ENCODE measurements at regions not wholly inside any gene's neighbourhood (a gene's known extent, or its start where the extent isn't known, plus 50 kb on each side); places are given as distances from the start of the nearest gene placed in this dataset.

DNA sequence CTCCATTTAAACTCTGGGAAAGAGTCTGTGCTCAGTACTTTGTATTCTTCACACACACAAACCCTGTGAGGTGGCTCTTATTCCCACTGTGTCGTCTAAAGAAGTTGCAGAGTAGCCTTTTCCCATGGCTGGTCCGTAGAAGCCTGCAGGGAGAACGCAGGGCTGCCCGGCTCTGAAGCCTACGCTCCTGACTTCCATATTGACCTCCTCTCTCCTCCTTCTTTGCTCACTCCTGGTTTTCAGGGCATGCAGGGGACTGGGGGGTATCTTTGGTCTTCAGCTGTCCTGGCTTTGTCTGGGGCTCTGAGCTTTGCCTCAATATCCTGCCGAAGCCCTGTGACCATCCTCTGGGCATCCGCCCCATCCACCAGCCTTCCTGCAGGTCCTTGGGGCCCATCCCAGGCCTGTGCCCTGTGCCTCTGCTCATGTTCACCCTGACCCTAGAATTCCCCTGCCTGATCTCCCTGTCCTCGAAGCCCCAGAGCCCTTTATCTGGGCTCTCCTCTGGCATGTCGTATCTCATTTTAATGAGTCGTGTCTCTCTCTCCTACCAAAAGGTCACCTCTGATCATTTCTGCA is 83.8 kb upstream of the FSTL4 start:
- Histone ChIP-seq H3K9me3 (no peaks in the 10 kb centered on the region), H3K4me3 (no peak overlapping the region), H3K27ac (no peak overlapping the region), H3K27me3 (no peaks in the 10 kb centered on the region), H3K36me3 (no peaks in the 10 kb centered on the region), H3K4me1 (no peaks in the 10 kb centered on the region)
- no peak for TF ChIP-seq POLR2A (IDR thresholded peaks at IDR 0.05)
- TF ChIP-seq, protein P1, sequence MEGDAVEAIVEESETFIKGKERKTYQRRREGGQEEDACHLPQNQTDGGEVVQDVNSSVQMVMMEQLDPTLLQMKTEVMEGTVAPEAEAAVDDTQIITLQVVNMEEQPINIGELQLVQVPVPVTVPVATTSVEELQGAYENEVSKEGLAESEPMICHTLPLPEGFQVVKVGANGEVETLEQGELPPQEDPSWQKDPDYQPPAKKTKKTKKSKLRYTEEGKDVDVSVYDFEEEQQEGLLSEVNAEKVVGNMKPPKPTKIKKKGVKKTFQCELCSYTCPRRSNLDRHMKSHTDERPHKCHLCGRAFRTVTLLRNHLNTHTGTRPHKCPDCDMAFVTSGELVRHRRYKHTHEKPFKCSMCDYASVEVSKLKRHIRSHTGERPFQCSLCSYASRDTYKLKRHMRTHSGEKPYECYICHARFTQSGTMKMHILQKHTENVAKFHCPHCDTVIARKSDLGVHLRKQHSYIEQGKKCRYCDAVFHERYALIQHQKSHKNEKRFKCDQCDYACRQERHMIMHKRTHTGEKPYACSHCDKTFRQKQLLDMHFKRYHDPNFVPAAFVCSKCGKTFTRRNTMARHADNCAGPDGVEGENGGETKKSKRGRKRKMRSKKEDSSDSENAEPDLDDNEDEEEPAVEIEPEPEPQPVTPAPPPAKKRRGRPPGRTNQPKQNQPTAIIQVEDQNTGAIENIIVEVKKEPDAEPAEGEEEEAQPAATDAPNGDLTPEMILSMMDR (IDR thresholded peaks at IDR 0.05), result no peak
- no peak for DNase-seq
- intact Hi-C loops (cut with DNase I; ENCODE audit: low total_unique reads), result no loop called here

DNA sequence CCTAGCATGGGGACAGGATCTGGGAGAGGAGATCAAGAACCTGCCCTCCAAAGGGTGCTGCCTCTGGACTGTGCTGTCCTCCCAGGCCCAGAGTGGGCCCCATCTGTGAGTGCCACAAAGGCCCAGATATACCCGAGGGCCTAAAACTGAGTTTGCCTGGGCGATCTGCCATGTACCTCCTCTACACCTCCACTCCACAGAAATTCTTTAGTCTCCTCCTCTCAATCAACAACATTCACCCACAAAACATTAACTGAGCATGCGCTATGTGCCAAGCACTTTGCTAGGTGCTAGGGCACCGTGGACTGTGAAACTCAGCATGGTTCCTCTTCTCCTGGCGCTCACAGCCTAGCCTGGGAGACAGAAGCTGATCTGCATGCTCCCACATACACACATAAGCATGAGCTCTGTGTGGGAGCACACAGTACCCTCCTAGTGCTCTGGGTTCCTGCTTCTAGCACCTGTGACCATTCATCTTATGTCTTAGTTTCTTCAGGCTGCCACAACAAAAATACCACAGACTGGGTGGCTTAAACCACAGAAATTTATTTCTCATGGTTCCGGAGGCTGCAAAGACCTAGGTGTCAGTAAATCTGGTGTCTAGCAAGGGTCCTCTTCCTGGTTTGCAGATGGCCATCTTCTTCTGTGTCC is 82.0 kb upstream of the FSTL4 start:
- Histone ChIP-seq H3K4me1 (no peaks in the 10 kb centered on the region), H3K27ac (no peak overlapping the region), H3K4me3 (no peak overlapping the region), H3K36me3 (no peaks in the 10 kb centered on the region), H3K27me3 (no peaks in the 10 kb centered on the region), H3K9me3 (no peaks in the 10 kb centered on the region)
- no peak for TF ChIP-seq POLR2A (IDR thresholded peaks at IDR 0.05)
- TF ChIP-seq, protein P1 (IDR thresholded peaks at IDR 0.05), result no peak
- intact Hi-C loops (cut with DNase I; ENCODE audit: low total_unique reads), result no loop called here
- no peak for DNase-seq

GRCh38 chr5:133691448-133691847 is 79.1 kb upstream of the FSTL4 start:
- Histone ChIP-seq H3K9me3 (no peaks in the 10 kb centered on the region), H3K36me3 (no peaks in the 10 kb centered on the region), H3K27ac (no peak overlapping the region), H3K4me1 (no peaks in the 10 kb centered on the region), H3K4me3 (no peak overlapping the region), H3K27me3 (no peaks in the 10 kb centered on the region)
- DNase-seq, result no peak
- intact Hi-C loops (cut with DNase I; ENCODE audit: low total_unique reads), result no loop called here
- no peak for TF ChIP-seq POLR2A (IDR thresholded peaks at IDR 0.05)
- TF ChIP-seq, protein P1 (IDR thresholded peaks at IDR 0.05), result no peak

DNA sequence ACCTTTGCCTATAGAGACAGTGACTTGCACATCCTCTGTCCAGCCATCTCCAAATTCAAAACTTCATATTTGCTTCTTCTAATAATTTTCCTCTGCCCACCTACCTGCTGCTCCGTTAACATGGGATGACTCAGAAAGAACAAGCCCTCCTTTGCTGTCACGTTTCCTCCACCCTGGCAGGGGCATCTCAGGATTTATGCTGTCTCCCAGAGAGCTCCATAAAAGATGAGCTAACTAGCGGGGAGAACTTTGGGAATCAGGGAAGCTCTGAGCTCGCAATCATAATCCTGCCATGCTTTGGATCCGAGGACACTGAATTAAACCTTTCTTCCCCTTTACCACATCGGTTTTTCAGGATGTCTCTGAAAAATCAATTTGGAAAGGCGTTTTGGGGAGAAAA is 78.4 kb upstream of the FSTL4 start:
- no peak for DNase-seq

DNA sequence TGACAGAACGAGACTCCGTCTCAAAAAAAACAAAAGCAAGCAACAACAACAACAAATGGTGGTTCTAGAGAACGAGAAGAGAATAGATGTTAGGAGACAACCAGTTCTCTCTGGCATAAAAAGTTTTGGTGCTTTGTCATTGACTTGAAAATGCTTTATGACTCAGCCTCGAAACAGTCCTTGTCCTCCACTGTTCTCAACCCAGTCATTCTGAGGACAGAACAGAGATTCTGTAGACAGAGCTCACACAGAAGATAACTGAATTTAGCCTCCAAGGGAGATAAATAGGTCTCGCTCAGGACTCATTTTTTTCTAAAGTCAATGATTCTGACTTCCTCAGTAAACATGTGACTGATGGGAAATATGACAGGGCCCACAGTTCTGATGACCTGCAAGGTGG is 76.0 kb upstream of the FSTL4 start:
- Histone ChIP-seq H3K36me3 (no peaks in the 10 kb centered on the region), H3K4me3 (no peak overlapping the region), H3K4me1 (no peaks in the 10 kb centered on the region), H3K27me3 (no peaks in the 10 kb centered on the region), H3K27ac (no peak overlapping the region), H3K9me3 (no peaks in the 10 kb centered on the region)
- no peak for TF ChIP-seq POLR2A (IDR thresholded peaks at IDR 0.05)
- TF ChIP-seq, protein P1 (IDR thresholded peaks at IDR 0.05), result no peak
- no peak for DNase-seq
- intact Hi-C loops (cut with DNase I; ENCODE audit: low total_unique reads), result no loop called here

More for the DNA sequence above, 78.4 kb upstream of the FSTL4 start:
- intact Hi-C loops (cut with DNase I; ENCODE audit: low total_unique reads), result no loop called here
- Histone ChIP-seq H3K27me3 (no peaks in the 10 kb centered on the region), H3K27ac (no peak overlapping the region), H3K36me3 (no peaks in the 10 kb centered on the region), H3K9me3 (no peaks in the 10 kb centered on the region), H3K4me1 (no peaks in the 10 kb centered on the region), H3K4me3 (no peak overlapping the region)
- TF ChIP-seq POLR2A (IDR thresholded peaks at IDR 0.05), result no peak
- TF ChIP-seq, protein P1 (IDR thresholded peaks at IDR 0.05), result no peak

Data from uterus (tissue), 3 donors.